Neural cell (in vitro differentiated cells): ENCODE measurements at regions not wholly inside any gene's neighbourhood (a gene's known extent, or its start where the extent isn't known, plus 50 kb on each side); places are given as distances from the start of the nearest gene placed in this dataset.

Experiments used
- H2AFZ ChIP-seq: fragments of 200-600, 300-800 bp; sonication (generic), shearing (Covaris generic); 2 replicates; pipeline ENCODE4 v1.6.0; 2014; ENCODE audit warnings: low read depth, mild to moderate bottlenecking, antibody characterized with exemption, low read length, moderate library complexity
- H3F3A ChIP-seq: fragments of 200-600 bp; shearing (Covaris generic); 2 replicates; pipeline ENCODE4 v1.6.1; 2016; ENCODE audit warnings: mild to moderate bottlenecking, moderate library complexity, mixed read lengths, antibody characterized with exemption, low read length; ENCODE audit not compliant: insufficient read depth, poor library complexity, severe bottlenecking
- H3K27ac ChIP-seq: fragments of 200-600, 300-800 bp; sonication (generic), shearing (Covaris generic); 2 replicates; pipeline ENCODE4 v1.5.1; 2014; ENCODE audit warnings: mild to moderate bottlenecking, low read length, moderate library complexity
- H3K27me3 ChIP-seq: fragments of 300-800, 200-600 bp; sonication (generic), shearing (Covaris generic); 2 replicates; pipeline ENCODE4 v1.6.0; 2014; ENCODE audit warnings: mild to moderate bottlenecking, low read depth, low read length, moderate library complexity; ENCODE audit not compliant: insufficient read depth
- H3K36me3 ChIP-seq: fragments of 300-800, 200-600 bp; sonication (generic), shearing (Covaris generic); 2 replicates; pipeline ENCODE4 v1.5.1; 2014; ENCODE audit warnings: mild to moderate bottlenecking, antibody characterized with exemption, low read length, moderate library complexity; ENCODE audit not compliant: insufficient read depth
- H3K4me2 ChIP-seq: fragments of 300-800, 200-600 bp; sonication (generic), shearing (Covaris generic); 2 replicates; pipeline ENCODE4 v1.6.0; 2014; ENCODE audit warnings: mild to moderate bottlenecking, low read length
- H3K4me3 ChIP-seq: fragments of 300-800, 200-600 bp; sonication (generic), shearing (Covaris generic); 2 replicates; pipeline ENCODE4 v1.5.1; 2014; ENCODE audit warnings: mild to moderate bottlenecking, low read length, moderate library complexity
- H3K79me2 ChIP-seq: fragments of 200-600 bp; shearing (Covaris generic); replicated peaks from 2 replicates; pipeline ENCODE4 v1.6.0; 2014; ENCODE audit warnings: mild to moderate bottlenecking, low read length, moderate library complexity; ENCODE audit not compliant: insufficient read depth
- H3K9ac ChIP-seq: fragments of 300-800, 200-600 bp; sonication (generic), shearing (Covaris generic); 2 replicates; pipeline ENCODE4 v1.6.1; 2016; ENCODE audit warnings: mild to moderate bottlenecking, low read length, mixed read lengths
- H3K9me2 ChIP-seq: fragments of 200-600 bp; shearing (Covaris generic); 2 replicates; pipeline ENCODE4 v1.6.1; 2016; ENCODE audit warnings: mild to moderate bottlenecking, low read length, mixed read lengths; ENCODE audit not compliant: insufficient read depth
- H3K9me3 ChIP-seq: fragments of 200-600, 300-800 bp; sonication (generic), shearing (Covaris generic); 2 replicates; pipeline ENCODE4 v1.6.1; 2016; ENCODE audit warnings: mild to moderate bottlenecking, mixed run types, low read length, moderate library complexity, mixed read lengths
- H4K20me1 ChIP-seq: fragments of 200-600 bp; shearing (Covaris generic); 2 replicates; pipeline ENCODE4 v1.6.1; 2016; ENCODE audit warnings: mild to moderate bottlenecking, mixed run types; ENCODE audit not compliant: insufficient read depth
- EP300 ChIP-seq: fragments of 450-650 bp; conservative IDR thresholded peaks from 2 replicates; pipeline ENCODE4 v1.6.1; 2014; ENCODE audit warnings: antibody characterized with exemption, mild to moderate bottlenecking, moderate library complexity; ENCODE audit not compliant: poor library complexity, severe bottlenecking
- EZH2 ChIP-seq: fragments of 200-600, 300-800 bp; shearing (Covaris generic), sonication (generic); IDR thresholded peaks from 2 replicates; pipeline ENCODE4 v1.6.1; 2014; ENCODE audit warnings: antibody characterized with exemption, low read length, borderline replicate concordance, mild to moderate bottlenecking; ENCODE audit not compliant: insufficient read depth, poor library complexity, severe bottlenecking
- MXI1 ChIP-seq: fragments of 450-650 bp; conservative IDR thresholded peaks from 2 replicates; pipeline ENCODE4 v1.6.1; 2014; ENCODE audit warnings: antibody characterized with exemption, mild to moderate bottlenecking; ENCODE audit not compliant: poor library complexity, severe bottlenecking
- POLR2AphosphoS5 ChIP-seq: IDR thresholded peaks from 2 replicates; pipeline ENCODE4 v1.6.1; 2012
- RAD21 ChIP-seq: fragments of 450-650 bp; conservative IDR thresholded peaks from 2 replicates; pipeline ENCODE4 v1.6.1; 2014; ENCODE audit warnings: antibody characterized with exemption, mild to moderate bottlenecking, moderate library complexity
- SMC3 ChIP-seq: fragments of 450-650 bp; conservative IDR thresholded peaks from 2 replicates; pipeline ENCODE4 v1.6.1; 2014; ENCODE audit warnings: antibody characterized with exemption, mild to moderate bottlenecking, moderate library complexity; ENCODE audit not compliant: poor library complexity
- TAF1 ChIP-seq: IDR thresholded peaks from 2 replicates; pipeline ENCODE4 v1.6.1; 2012; ENCODE audit warnings: low read depth
- TF ChIP-seq, protein P1 (sequence below): IDR thresholded peaks from 2 replicates; pipeline ENCODE4 v1.6.1; 2012; ENCODE audit warnings: borderline replicate concordance
- TF ChIP-seq, protein P2 (sequence below): fragments of 450-650 bp; IDR thresholded peaks from 2 replicates; pipeline ENCODE4 v1.5.1; 2014; ENCODE audit warnings: antibody characterized with exemption, mild to moderate bottlenecking, moderate library complexity; ENCODE audit not compliant: poor library complexity, severe bottlenecking

DNA sequence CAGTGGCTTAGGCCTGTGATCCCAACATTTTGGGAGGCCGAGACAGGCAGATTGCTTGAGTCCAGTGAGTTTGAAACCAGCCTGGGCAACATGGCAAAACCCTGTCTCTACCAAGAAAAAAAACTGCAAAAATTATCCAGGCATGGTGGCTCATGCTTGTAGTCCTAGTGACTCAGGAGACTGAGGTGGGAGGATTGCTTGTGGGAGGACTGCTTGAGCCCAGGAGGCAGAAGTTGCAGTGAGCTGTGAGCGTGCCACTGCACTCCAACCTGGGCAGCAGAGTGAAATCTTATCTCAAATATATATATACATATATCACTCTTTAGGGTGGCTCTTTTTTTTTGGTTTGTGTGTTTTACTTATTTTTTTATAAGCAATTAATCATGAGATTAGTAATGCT, 83.7 kb upstream of the WDR72 start:
- Histone ChIP-seq H3K27ac (no peak overlapping the region), H3K4me3 (no peak overlapping the region), H3K79me2 (no peaks in the 10 kb centered on the region), H2AFZ (no peak overlapping the region), H4K20me1 (no peaks in the 10 kb centered on the region), H3F3A (no peaks in the 10 kb centered on the region), H3K9me3 (no peaks in the 10 kb centered on the region), H3K9me2 (no peaks in the 10 kb centered on the region), H3K9ac (no peak overlapping the region), H3K36me3 (no peaks in the 10 kb centered on the region), H3K27me3 (no peaks in the 10 kb centered on the region), H3K4me2 (no peak overlapping the region)
- TF ChIP-seq SMC3 (no peak), TAF1 (no peak), EP300 (no peak), MXI1 (no peak), EZH2 (no peak), POLR2AphosphoS5 (no peak), RAD21 (no peak)
- TF ChIP-seq, protein P1, sequence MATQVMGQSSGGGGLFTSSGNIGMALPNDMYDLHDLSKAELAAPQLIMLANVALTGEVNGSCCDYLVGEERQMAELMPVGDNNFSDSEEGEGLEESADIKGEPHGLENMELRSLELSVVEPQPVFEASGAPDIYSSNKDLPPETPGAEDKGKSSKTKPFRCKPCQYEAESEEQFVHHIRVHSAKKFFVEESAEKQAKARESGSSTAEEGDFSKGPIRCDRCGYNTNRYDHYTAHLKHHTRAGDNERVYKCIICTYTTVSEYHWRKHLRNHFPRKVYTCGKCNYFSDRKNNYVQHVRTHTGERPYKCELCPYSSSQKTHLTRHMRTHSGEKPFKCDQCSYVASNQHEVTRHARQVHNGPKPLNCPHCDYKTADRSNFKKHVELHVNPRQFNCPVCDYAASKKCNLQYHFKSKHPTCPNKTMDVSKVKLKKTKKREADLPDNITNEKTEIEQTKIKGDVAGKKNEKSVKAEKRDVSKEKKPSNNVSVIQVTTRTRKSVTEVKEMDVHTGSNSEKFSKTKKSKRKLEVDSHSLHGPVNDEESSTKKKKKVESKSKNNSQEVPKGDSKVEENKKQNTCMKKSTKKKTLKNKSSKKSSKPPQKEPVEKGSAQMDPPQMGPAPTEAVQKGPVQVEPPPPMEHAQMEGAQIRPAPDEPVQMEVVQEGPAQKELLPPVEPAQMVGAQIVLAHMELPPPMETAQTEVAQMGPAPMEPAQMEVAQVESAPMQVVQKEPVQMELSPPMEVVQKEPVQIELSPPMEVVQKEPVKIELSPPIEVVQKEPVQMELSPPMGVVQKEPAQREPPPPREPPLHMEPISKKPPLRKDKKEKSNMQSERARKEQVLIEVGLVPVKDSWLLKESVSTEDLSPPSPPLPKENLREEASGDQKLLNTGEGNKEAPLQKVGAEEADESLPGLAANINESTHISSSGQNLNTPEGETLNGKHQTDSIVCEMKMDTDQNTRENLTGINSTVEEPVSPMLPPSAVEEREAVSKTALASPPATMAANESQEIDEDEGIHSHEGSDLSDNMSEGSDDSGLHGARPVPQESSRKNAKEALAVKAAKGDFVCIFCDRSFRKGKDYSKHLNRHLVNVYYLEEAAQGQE: no peak
- TF ChIP-seq, protein P2, sequence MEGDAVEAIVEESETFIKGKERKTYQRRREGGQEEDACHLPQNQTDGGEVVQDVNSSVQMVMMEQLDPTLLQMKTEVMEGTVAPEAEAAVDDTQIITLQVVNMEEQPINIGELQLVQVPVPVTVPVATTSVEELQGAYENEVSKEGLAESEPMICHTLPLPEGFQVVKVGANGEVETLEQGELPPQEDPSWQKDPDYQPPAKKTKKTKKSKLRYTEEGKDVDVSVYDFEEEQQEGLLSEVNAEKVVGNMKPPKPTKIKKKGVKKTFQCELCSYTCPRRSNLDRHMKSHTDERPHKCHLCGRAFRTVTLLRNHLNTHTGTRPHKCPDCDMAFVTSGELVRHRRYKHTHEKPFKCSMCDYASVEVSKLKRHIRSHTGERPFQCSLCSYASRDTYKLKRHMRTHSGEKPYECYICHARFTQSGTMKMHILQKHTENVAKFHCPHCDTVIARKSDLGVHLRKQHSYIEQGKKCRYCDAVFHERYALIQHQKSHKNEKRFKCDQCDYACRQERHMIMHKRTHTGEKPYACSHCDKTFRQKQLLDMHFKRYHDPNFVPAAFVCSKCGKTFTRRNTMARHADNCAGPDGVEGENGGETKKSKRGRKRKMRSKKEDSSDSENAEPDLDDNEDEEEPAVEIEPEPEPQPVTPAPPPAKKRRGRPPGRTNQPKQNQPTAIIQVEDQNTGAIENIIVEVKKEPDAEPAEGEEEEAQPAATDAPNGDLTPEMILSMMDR: no peak

- Histone ChIP-seq H3K4me2 (no peak overlapping the region), H3K27me3 (no peaks in the 10 kb centered on the region), H3K4me3 (no peak overlapping the region), H3K79me2 (no peaks in the 10 kb centered on the region), H2AFZ (no peak overlapping the region), H4K20me1 (no peaks in the 10 kb centered on the region), H3K9me2 (no peaks in the 10 kb centered on the region), H3K36me3 (no peaks in the 10 kb centered on the region), H3K9ac (no peak overlapping the region), H3F3A (no peaks in the 10 kb centered on the region), H3K9me3 (no peaks in the 10 kb centered on the region), H3K27ac (no peak overlapping the region)
- no peak for TF ChIP-seq EP300
- TF ChIP-seq EZH2: no peak
- TF ChIP-seq, protein P1: no peak
- TF ChIP-seq, protein P2: no peak
- TF ChIP-seq MXI1: no peak
Measured at GRCh38 chr15:53841651-53842050, 82.2 kb upstream of the WDR72 start.
